ENCODE measurements at regions not wholly inside any gene's neighbourhood (a gene's known extent, or its start where the extent isn't known, plus 50 kb on each side); places are given as distances from the start of the nearest gene placed in this dataset.

GRCh38 chr2:205903549-205904129, 182.3 kb downstream of the INO80D start:
- intact Hi-C loops (cut with DNase I): no loop called here
- DNase-seq (ENCODE audit: low spot score): no peak
- ATAC-seq: no peak

GRCh38 chr2:205902900-205903237, 183.1 kb downstream of the INO80D start:
- peak; percentile 47 for ATAC-seq
- intact Hi-C loops (cut with DNase I): no loop called here

DNA sequence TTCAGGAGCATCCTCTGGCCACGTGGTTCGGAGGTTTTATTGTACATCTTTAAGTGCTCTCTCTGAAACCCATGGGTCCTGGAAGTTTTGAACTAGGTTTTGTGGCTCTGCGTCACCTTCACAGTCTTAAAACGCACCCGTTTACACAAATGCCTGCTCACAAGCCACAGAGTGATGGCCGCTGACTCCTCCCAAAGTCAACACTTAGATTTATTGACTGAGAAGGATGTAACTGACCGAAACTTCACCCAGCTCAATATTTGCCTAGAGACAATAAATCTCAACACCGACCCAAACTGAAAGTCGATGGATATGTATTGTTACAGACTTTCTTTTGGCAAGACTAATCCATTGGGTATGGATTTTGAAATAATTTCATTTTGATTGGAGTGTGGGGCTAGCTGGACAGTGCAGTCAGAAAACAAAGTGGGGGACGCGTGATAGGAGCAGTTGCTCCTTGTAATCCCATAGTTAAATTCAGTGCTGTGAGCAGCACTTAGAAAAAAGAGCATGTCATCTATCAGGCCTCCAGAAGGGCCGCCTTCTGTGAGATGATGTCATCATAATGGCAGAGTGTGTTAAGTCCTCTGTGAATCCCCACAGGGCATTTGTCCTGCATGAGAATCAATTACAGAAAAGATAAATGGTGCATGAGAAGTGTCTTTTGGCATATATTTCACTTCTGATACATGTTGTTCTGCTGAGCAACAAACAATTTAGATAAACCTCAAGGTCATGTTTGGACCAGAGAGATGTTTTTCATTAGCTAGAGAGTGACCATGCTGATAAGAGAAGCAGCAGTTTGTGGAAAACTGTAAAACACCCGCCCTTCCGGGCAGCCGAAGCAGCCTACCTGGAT, 183.7 kb downstream of the INO80D start:
- no peak for DNase-seq (ENCODE audit: low spot score)
- ATAC-seq: peak; percentile 78
- intact Hi-C loops (cut with DNase I): no loop called here

More at GRCh38 chr2:205902900-205903237, 183.1 kb downstream of the INO80D start:
- DNase-seq (ENCODE audit: low spot score): no peak

GRCh38 chr2:205901491-205901890, 184.5 kb downstream of the INO80D start:
- ATAC-seq (no peak), DNase-seq (ENCODE audit: low spot score) (no peak)
- intact Hi-C loops (cut with DNase I): no loop called here

- intact Hi-C loops (cut with DNase I): no loop called here
- ATAC-seq (no peak), DNase-seq (ENCODE audit: low spot score) (no peak)
Observed at GRCh38 chr2:205898744-205899143, 187.2 kb downstream of the INO80D start.

DNA sequence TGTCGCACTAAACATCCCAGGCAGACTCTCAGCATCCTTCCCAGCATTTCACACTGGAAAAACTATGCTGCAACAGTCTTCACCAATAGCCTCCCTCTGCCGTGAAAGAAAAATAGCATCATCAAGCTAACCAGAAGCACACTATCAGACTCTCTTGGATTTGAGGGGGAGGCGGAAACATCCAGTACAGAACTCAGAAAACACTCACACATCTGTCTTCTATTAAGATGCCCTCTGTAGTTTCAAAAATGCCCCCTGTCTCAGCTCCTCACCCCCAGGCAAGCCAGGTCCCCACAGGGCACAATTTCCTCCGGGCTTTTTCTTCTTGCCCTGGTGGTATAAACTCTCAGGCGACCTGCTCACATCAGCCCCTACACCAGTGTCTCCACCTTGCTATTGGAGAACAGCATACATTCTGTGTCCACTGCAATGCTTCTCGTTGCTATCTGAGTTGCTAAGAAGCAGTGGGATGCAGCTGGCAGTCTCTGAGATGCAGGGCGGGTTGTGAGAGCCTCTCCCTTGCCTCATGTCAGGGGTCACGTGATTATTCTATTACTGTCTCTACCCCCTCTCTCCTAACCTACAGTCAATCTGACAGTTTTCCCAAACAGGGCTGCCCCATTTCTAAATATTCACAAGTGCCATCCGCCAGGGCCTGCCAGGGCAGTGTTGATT, 189.9 kb downstream of the INO80D start:
- intact Hi-C loops (cut with DNase I): no loop called here
- no peak for DNase-seq (ENCODE audit: low spot score)
- ATAC-seq: peak; percentile 24

DNA sequence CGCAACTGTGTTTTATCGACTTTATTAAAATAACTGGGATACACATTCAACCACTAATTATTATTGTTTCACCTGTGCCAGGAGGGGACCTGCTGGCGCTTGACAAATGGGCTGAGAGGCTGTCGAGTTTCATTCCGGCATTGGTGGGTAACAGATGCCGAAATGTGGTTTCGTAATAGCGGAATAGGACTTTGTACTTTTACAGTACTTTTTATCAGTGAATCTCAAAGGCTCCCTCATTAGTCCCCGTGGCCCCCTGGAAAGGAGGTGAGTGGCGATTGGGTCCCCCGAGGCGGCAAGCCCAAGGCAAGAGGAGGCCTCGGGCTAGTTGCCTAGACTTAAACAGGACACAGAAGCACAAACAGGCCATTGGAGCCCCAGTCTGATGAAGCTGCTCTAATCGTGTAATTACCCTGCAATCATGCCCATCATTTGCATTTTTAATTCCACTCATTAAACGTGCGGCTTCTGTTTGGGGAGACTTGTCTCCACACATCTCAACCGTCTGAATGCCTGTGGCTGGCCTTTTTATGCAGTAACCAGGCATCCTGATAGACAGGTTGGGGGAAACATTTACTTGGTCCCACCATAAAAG, 193.2 kb downstream of the INO80D start:
- DNase-seq (ENCODE audit: low spot score) (no peak), ATAC-seq (no peak)
- intact Hi-C loops (cut with DNase I): no loop called here

DNA sequence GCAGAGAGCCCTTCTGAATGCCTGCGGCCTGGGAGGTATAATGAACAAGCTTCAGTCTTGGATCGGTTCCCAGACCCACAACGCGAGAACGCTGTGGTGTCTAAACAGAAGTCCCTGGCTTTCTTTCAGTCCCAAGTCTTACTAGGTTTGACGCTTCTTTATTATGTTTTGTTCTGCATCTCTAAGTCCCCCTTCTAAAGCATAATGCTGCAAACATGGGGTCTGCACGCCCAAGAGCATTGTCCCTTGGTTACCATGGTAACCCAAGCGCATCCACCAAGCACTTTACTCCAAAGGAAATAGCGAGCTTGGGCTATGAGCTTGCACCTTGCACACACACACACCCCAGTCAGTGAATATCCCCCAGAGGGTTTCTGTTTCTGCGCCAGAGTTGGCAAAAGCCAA, 193.7 kb downstream of the INO80D start:
- no peak for DNase-seq (ENCODE audit: low spot score)
- intact Hi-C loops (cut with DNase I): no loop called here
- ATAC-seq: peak; percentile 69

- intact Hi-C loops (cut with DNase I): loop anchor here (10.0 kb wide), 1 partner anchor 204 kb away; the partner anchor contains the start of gene NRP2
- ATAC-seq (no peak), DNase-seq (ENCODE audit: low spot score) (no peak)
Observed at GRCh38 chr2:205889114-205889513, 196.9 kb downstream of the INO80D start.

- ATAC-seq (no peak), DNase-seq (ENCODE audit: low spot score) (no peak)
- intact Hi-C loops (cut with DNase I): loop anchor here (10.0 kb wide), 1 partner anchor 203 kb away; the partner anchor contains the start of gene NRP2
Observed at GRCh38 chr2:205887637-205888036, 198.3 kb downstream of the INO80D start.

GRCh38 chr2:205885492-205886099, 200.4 kb downstream of the INO80D start:
- intact Hi-C loops (cut with DNase I): loop anchor here (2.0 to 10.0 kb wide), 2 partner anchors 119 to 201 kb away; partner anchors contain the start of gene NRP2
- ATAC-seq (peak; percentile 96), DNase-seq (ENCODE audit: low spot score) (peak; percentile 96)

DNA sequence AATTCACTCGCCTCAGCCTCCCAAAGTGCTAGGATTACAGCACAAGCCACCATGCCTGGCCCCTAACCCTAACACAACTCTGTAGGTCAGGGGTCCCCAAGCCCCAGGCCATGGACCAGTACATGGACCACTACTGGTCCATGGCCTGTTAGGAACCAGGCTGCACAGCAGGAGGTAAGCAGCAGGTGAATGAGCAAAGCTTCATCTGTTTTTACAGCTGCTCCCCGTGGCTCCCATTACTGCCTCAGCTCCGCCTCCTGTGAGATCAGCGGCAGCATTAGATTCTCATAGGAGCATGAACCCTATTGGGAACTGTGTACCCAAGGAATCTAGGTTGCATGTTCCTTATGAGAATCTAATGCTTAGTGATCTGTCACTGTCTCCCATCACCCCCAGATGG, 201.7 kb downstream of the NRP2 start:
- no peak for DNase-seq (ENCODE audit: low spot score)
- ATAC-seq: no peak
- intact Hi-C loops (cut with DNase I): loop anchor here (2.0 to 10.0 kb wide), 2 partner anchors 117 to 199 kb away; partner anchors contain the start of gene NRP2

- DNase-seq (ENCODE audit: low spot score) (no peak), ATAC-seq (no peak)
- intact Hi-C loops (cut with DNase I): loop anchor here (10.0 kb wide), 1 partner anchor 198 kb away; the partner anchor contains the start of gene NRP2
Observed at GRCh38 chr2:205882806-205883425, 200.6 kb downstream of the NRP2 start.

GRCh38 chr2:205880048-205880447, 197.7 kb downstream of the NRP2 start:
- intact Hi-C loops (cut with DNase I): loop anchor here (10.0 kb wide), 1 partner anchor 195 kb away; the partner anchor contains the start of gene NRP2
- ATAC-seq (no peak), DNase-seq (ENCODE audit: low spot score) (no peak)

DNA sequence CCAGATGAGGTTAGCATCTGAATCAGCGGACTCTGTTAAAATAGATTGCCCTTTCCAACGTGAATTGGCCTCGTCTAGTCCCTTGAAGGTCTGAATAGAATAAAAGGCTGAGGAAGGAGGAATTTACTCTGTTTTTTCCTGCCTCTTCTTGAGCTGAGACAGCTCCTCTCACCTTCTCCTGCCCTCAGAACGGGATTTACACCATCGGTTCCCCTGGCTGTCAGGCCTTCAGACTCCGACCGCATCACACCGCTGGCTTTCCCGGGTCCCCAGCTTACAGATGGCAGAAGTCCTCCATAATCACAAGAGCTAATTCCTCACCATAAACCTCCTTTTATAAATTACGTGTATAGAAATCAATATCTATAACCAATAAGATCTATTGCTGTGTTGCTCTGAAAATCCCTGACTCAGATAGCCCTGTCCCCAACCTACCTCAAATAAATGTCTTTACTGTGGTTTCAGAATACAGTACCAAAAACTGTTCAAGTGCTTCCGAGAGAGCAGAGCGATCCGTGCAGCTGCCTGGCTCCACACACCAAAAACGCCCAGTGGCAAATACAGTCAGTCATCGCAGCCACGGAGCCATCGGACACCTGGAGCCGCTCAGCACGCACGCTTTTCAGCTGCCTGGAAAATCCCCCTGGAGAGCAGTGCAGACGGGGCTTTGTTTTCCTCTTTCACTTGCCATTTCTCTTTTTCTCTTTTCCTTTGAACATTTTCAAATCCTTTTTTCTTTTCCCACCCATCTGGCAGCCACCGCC, 196.9 kb downstream of the NRP2 start:
- intact Hi-C loops (cut with DNase I): no loop called here
- ATAC-seq (peak; percentile 73), DNase-seq (ENCODE audit: low spot score) (no peak)

- intact Hi-C loops (cut with DNase I): no loop called here
- ATAC-seq (no peak), DNase-seq (ENCODE audit: low spot score) (no peak)
Observed at GRCh38 chr2:205877496-205877895, 195.2 kb downstream of the NRP2 start.

DNA sequence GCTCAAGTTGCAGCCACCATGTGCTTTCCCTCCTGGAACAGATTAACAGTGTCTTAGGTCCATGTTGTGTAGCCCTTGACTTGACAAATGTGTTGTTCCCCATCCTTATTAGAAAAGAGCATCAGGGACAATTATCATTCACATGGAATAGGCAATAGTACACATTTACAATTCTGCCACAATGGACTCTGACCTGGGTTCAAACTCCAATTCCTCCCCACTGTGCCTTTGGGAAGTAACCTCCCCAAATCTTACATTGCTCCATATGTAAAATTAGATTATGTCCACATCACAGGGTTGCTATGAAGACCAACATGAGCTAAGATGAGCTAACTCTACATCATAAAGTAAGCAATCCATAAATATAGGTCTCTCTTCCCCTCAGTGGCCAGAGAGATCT, 193.8 kb downstream of the NRP2 start:
- DNase-seq (ENCODE audit: low spot score) (no peak), ATAC-seq (no peak)
- intact Hi-C loops (cut with DNase I): no loop called here

DNA sequence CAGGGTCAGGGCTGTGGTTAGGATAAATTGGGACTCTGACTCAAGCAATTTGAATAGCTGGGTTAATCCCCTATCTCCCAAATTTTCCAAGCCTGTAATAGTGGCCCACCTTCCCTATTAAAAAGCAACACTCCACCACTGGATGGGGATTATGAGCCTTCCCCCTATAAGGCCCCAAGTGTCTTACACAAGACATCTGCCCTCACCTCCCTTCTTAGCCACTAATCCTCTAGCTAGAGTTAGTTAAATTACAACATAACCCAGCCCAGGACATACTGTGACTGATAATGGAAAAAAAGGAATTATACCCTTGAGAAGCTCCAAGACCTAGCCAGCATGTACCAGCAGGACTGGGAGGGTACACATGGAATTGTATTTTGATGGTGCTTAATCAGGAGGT, 190.4 kb downstream of the NRP2 start:
- ATAC-seq: no peak
- intact Hi-C loops (cut with DNase I): no loop called here

More for the DNA sequence above, 190.4 kb downstream of the NRP2 start:
- DNase-seq (ENCODE audit: low spot score): no peak
